HFF-Myc (cell line): ENCODE measurements at regions not wholly inside any gene's neighbourhood (a gene's known extent, or its start where the extent isn't known, plus 50 kb on each side); places are given as distances from the start of the nearest gene placed in this dataset.

Experiments used
- DNase-seq: peaks from one replicate; pipeline ENCODE4 v3.0.0-alpha.2; 2011; ENCODE audit warnings: low read depth; ENCODE audit errors: extremely low read depth
- H3K4me3 ChIP-seq: replicated peaks from 2 replicates; pipeline ENCODE4 v1.5.1; 2011; ENCODE audit warnings: low read depth, mild to moderate bottlenecking, control low read depth, low read length
- TF ChIP-seq, protein P1 (sequence below): IDR thresholded peaks from 2 replicates; pipeline ENCODE4 v1.5.1; 2012; ENCODE audit warnings: mild to moderate bottlenecking, low read depth, low read length, control low read depth; ENCODE audit errors: missing control alignments

DNA sequence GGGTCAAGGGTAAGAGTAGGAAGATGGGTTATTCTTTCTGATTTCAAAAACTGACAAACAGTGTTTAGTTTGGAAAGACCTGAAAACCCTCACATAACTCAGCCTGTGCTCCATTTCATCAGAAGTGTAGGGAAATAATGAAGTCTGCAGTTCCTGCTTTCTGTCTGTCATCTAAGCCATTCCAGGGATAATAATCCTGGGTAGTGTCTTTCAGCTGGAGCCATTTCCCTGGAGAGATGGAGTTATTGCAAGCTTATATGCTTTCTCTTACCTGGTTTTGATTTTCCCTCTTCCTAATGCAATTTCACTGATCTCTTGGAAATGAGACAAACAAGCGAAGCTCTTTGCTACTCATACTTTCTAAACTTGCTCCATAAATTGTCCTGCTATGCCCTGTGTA, 824.8 kb upstream of the LCORL start:
- no peak for DNase-seq
- TF ChIP-seq, protein P1, sequence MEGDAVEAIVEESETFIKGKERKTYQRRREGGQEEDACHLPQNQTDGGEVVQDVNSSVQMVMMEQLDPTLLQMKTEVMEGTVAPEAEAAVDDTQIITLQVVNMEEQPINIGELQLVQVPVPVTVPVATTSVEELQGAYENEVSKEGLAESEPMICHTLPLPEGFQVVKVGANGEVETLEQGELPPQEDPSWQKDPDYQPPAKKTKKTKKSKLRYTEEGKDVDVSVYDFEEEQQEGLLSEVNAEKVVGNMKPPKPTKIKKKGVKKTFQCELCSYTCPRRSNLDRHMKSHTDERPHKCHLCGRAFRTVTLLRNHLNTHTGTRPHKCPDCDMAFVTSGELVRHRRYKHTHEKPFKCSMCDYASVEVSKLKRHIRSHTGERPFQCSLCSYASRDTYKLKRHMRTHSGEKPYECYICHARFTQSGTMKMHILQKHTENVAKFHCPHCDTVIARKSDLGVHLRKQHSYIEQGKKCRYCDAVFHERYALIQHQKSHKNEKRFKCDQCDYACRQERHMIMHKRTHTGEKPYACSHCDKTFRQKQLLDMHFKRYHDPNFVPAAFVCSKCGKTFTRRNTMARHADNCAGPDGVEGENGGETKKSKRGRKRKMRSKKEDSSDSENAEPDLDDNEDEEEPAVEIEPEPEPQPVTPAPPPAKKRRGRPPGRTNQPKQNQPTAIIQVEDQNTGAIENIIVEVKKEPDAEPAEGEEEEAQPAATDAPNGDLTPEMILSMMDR: no peak

DNA sequence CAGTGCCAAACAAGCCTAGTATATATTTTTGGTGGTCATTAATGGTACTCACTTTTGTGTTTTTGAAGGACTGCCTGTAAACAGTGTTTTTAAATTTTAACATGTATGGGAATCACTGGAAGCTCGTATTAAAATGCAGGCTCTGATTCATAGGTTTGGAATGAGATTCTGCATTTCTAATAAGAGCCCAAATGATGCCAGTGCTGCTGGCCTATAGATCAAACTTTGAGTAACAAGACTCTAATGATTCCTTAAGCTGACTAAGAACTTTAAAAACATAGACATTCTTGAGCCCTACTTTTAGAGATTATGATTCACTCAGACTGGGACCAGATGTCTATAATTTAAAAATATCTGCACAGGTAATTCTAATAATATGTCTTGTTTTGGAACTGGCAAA, 823.2 kb upstream of the LCORL start:
- no peak overlapping the region for H3K4me3 ChIP-seq
- TF ChIP-seq, protein P1: no peak
- no peak for DNase-seq

More for the DNA sequence above, 824.8 kb upstream of the LCORL start:
- no peak overlapping the region for H3K4me3 ChIP-seq

DNA sequence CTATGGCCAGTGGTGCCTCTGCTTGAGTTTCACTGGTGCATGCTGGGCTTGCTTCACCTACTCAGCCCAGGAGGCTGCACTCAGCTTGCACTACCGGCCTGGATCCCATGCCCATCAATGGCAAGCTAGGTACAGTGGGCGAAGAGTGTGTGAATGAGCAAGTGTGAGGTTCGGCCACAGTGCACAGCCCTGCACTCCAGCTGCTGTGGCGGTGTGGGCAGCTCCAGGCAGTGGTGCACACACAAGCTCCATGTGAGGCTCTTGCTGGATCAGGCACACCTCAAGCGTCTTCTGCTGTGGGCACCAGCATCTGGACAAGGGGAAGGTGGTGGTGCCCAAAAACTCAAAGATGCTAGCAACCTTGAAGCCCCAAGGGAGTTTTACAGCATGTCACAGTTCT, 820.9 kb upstream of the LCORL start:
- TF ChIP-seq, protein P1: no peak
- no peak for DNase-seq
- H3K4me3 ChIP-seq: no peak overlapping the region

DNA sequence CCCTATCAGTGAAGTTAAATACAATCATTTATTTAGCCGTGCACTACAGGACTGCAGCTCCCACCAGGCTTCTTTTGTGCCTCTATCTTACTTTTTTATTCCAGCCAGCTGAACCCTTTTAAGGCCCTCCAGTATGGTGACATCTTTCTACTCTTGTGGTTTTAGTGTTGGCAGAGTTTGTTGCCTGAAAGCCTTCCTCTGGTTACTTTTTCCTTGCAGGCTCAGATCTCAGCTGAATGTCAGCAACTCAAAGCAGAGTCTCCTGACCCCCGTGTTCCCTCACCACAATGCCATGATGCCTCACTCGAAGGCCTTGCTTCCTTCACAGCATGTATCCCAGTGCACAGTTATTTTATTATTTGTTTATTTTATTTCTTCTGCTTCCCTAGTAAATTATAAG, 818.9 kb upstream of the LCORL start:
- H3K4me3 ChIP-seq: no peak overlapping the region
- no peak for DNase-seq
- TF ChIP-seq, protein P1: no peak

DNA sequence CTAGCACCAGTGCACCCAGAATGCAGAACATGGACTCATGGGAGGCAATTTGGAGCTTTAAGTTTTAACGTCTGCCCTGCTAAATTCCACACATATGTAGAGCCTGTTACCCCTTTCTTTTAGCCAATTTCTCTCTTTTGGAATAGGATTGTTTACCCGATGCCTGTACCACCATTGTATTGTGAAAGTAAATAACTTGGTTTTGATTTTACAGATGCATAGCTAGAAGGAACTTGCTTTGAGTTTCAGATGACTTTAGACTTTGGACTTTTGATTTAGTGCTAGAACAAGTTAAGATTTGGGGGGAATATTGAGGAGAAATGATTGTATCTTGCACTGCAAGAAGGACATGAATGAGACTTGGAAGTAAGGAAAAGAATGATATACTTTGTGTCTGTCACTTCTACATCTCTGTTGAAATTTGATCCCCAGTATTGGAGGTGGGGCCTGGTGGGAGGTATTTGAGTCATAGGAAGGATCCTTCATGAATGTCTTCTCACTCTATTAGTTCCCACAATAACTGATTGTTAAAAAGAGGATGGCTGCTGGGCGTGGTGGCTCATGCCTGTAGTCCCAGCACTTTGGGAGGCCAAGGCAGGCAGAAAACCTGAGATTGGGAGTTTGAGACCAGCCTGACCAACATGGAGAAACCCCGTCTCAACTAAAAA, 794.8 kb upstream of the LCORL start:
- TF ChIP-seq, protein P1: no peak
- H3K4me3 ChIP-seq: no peak overlapping the region
- no peak for DNase-seq

DNA sequence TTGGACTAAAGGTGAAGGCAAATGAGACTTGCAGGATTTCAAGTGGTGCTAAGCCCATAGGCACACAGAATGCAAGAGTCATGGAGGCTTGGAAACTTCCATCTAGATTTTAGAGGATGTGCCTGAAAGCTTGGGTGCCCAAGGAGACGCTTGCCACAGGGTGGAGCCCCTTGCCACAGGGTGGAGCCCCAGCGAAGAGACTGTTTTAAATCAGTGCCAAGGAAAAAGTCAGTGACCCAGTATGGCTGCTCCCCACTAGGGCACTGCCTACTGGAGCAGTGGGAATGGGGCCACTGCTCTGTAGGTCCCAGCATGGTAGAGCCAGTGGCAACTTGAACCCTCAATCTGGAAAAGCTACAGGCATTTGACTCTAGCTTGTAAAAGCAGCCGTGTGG, 794.2 kb upstream of the LCORL start:
- DNase-seq: no peak
- H3K4me3 ChIP-seq: no peak overlapping the region
- TF ChIP-seq, protein P1: no peak
